GF-D8 (cell line): ENCODE measurements at regions not wholly inside any gene's neighbourhood (a gene's known extent, or its start where the extent isn't known, plus 50 kb on each side); places are given as distances from the start of the nearest gene placed in this dataset.

Experiments
- DNase-seq: peaks from one replicate; lab custom pipeline; 2025; lab: John Stamatoyannopoulos, UW

- DNase-seq = no peak
Measured at GRCh38 chr5:166961913-166962312, 1329.5 kb upstream of the WWC1 start.

GRCh38 chr5:166962461-166962860, 1329.0 kb upstream of the WWC1 start:
- DNase-seq = no peak

GRCh38 chr5:166963596-166963995, 1327.8 kb upstream of the WWC1 start:
- DNase-seq = no peak

GRCh38 chr5:166977911-166978422, 1313.5 kb upstream of the WWC1 start:
- DNase-seq = no peak

GRCh38 chr5:166979307-166979895, 1312.0 kb upstream of the WWC1 start:
- DNase-seq = no peak

GRCh38 chr5:166980666-166981065, 1310.8 kb upstream of the WWC1 start:
- no peak for DNase-seq

GRCh38 chr5:166982226-166982625, 1309.2 kb upstream of the WWC1 start:
- DNase-seq = no peak

- DNase-seq = no peak
Measured at GRCh38 chr5:166991601-166992000, 1299.8 kb upstream of the WWC1 start.

- no peak for DNase-seq
Measured at GRCh38 chr5:166992108-166992507, 1299.3 kb upstream of the WWC1 start.

GRCh38 chr5:166992874-166993722, 1298.3 kb upstream of the WWC1 start:
- no peak for DNase-seq

- no peak for DNase-seq
Measured at GRCh38 chr5:166994226-166994625, 1297.2 kb upstream of the WWC1 start.

GRCh38 chr5:167001246-167001645, 1290.2 kb upstream of the WWC1 start:
- no peak for DNase-seq

- no peak for DNase-seq
Measured at GRCh38 chr5:167008705-167009104, 1282.7 kb upstream of the WWC1 start.

GRCh38 chr5:167011196-167011595, 1280.2 kb upstream of the WWC1 start:
- DNase-seq = no peak

- no peak for DNase-seq
Measured at GRCh38 chr5:167012123-167013034, 1279.1 kb upstream of the WWC1 start.

- DNase-seq = no peak
Measured at GRCh38 chr5:167014401-167015056, 1276.9 kb upstream of the WWC1 start.

GRCh38 chr5:167020418-167020817, 1271.0 kb upstream of the WWC1 start:
- DNase-seq = no peak

- no peak for DNase-seq
Measured at GRCh38 chr5:167029488-167029887, 1262.0 kb upstream of the WWC1 start.

- DNase-seq = no peak
Measured at GRCh38 chr5:167030500-167031120, 1260.8 kb upstream of the WWC1 start.

- no peak for DNase-seq
Measured at GRCh38 chr5:167036585-167036984, 1254.9 kb upstream of the WWC1 start.

GRCh38 chr5:167049043-167049663, 1242.3 kb upstream of the WWC1 start:
- no peak for DNase-seq
